ENCODE measurements at regions not wholly inside any gene's neighbourhood (a gene's known extent, or its start where the extent isn't known, plus 50 kb on each side); places are given as distances from the start of the nearest gene placed in this dataset.

GRCh38 chr11:91187314-91187713 lies 964.5 kb upstream of the CHORDC1 start:
- no peaks in the 10 kb centered on the region for H3K79me1 ChIP-seq (ENCODE audit: low read depth, low read length)
- DNase-seq (ENCODE audit: low spot score): no peak
- no peak overlapping the region for H3K9ac ChIP-seq (ENCODE audit: low read depth, low read length, poor library complexity)
- H2AFZ ChIP-seq (ENCODE audit: low read length): no peak overlapping the region
- H4K91ac ChIP-seq (ENCODE audit: low read depth, low read length, poor library complexity): no peak overlapping the region
- no peak overlapping the region for H2BK12ac ChIP-seq (ENCODE audit: low read length)
- H3K9me3 ChIP-seq (replicated peaks in 1 of 2; ENCODE audit: control insufficient read depth in 2 of 2, insufficient read depth in 1 of 2, low read depth in 1 of 2, low read length in 2 of 2): no peaks in the 10 kb centered on the region
- H2BK120ac ChIP-seq (ENCODE audit: low read depth, low read length): no peak overlapping the region
- H3K18ac ChIP-seq (ENCODE audit: low read length): no peak overlapping the region
- H3K36me3 ChIP-seq (replicated peaks in 1 of 2; ENCODE audit: control insufficient read depth in 2 of 2, insufficient read depth in 2 of 2, low read length in 2 of 2): no peaks in the 10 kb centered on the region
- no peaks in the 10 kb centered on the region for H3K4me1 ChIP-seq (ENCODE audit: control insufficient read depth in 2 of 2, insufficient read depth in 1 of 2, low read depth in 1 of 2, low read length in 2 of 2)
- H3K4me2 ChIP-seq (ENCODE audit: insufficient read depth, low read length, poor library complexity, severe bottlenecking): no peak overlapping the region
- no peak overlapping the region for H4K8ac ChIP-seq (ENCODE audit: low read depth, low read length)
- WGBS, 2 donors (ENCODE audit: extremely low coverage in 2 of 2, insufficient read length in 2 of 2, insufficient replicate concordance in 1 of 2): no CpG with 5 or more reads among the region's 2 CpGs
- no peak overlapping the region for H2BK15ac ChIP-seq (ENCODE audit: low read length)
- no peak overlapping the region for H2BK5ac ChIP-seq (ENCODE audit: low read length)
- no peak overlapping the region for H3K14ac ChIP-seq (ENCODE audit: low read length)
- H2AK5ac ChIP-seq (ENCODE audit: low read depth, low read length): no peak overlapping the region
- no peak overlapping the region for H3K23ac ChIP-seq (ENCODE audit: low read depth, low read length, poor library complexity)
- no peaks in the 10 kb centered on the region for H3K27me3 ChIP-seq (ENCODE audit: control insufficient read depth in 3 of 3, insufficient read depth in 3 of 3, low read depth in 1 of 3, low read length in 3 of 3)
- H3K4ac ChIP-seq (ENCODE audit: low read length): no peak overlapping the region
- H3K27ac ChIP-seq (replicated peaks; ENCODE audit: low read length): no peak overlapping the region
- H3K4me3 ChIP-seq (ENCODE audit: low read length in 2 of 2): no peak overlapping the region

DNA sequence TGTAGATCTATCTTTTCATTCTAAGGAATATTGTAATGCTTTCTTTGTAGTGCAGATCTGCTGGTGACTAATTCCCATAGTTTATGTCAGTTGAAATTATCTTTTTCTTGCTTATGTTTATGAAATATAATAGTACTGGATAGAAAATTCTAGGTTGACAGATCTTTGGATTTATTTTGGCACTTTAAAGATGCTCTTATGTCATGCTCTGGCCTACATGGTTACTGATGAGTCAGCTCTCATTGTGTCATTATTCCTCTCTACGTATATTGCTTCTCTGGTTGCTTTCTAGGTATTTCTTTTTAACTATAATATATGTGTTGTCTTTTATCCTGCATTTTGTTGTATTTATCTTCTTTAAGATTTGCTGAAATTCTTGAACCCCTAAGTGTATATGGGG lies 955.5 kb upstream of the CHORDC1 start:
- no peak overlapping the region for H3K18ac ChIP-seq (ENCODE audit: low read length)
- H3K27me3 ChIP-seq (ENCODE audit: control insufficient read depth in 3 of 3, insufficient read depth in 3 of 3, low read depth in 1 of 3, low read length in 3 of 3): no peaks in the 10 kb centered on the region
- no peak overlapping the region for H3K27ac ChIP-seq (replicated peaks; ENCODE audit: low read length)
- WGBS, 2 donors (ENCODE audit: extremely low coverage in 2 of 2, insufficient read length in 2 of 2, insufficient replicate concordance in 1 of 2): no CpG with 5 or more reads among the region's 1 CpG
- H4K8ac ChIP-seq (ENCODE audit: low read depth, low read length): no peak overlapping the region
- H3K4me2 ChIP-seq (ENCODE audit: insufficient read depth, low read length, poor library complexity, severe bottlenecking): no peak overlapping the region
- no peak overlapping the region for H2BK120ac ChIP-seq (ENCODE audit: low read depth, low read length)
- no peaks in the 10 kb centered on the region for H3K4me1 ChIP-seq (ENCODE audit: control insufficient read depth in 2 of 2, insufficient read depth in 1 of 2, low read depth in 1 of 2, low read length in 2 of 2)
- no peak overlapping the region for H2BK15ac ChIP-seq (ENCODE audit: low read length)
- H3K9ac ChIP-seq (ENCODE audit: low read depth, low read length, poor library complexity): no peak overlapping the region
- H2AFZ ChIP-seq (ENCODE audit: low read length): no peak overlapping the region
- no peak overlapping the region for H2BK12ac ChIP-seq (ENCODE audit: low read length)
- no peak overlapping the region for H2BK5ac ChIP-seq (ENCODE audit: low read length)
- H2AK5ac ChIP-seq (ENCODE audit: low read depth, low read length): no peak overlapping the region
- H3K4me3 ChIP-seq (ENCODE audit: low read length in 2 of 2): no peak overlapping the region
- no peaks in the 10 kb centered on the region for H3K9me3 ChIP-seq (replicated peaks in 1 of 2; ENCODE audit: control insufficient read depth in 2 of 2, insufficient read depth in 1 of 2, low read depth in 1 of 2, low read length in 2 of 2)
- no peaks in the 10 kb centered on the region for H3K79me1 ChIP-seq (ENCODE audit: low read depth, low read length)
- H3K23ac ChIP-seq (ENCODE audit: low read depth, low read length, poor library complexity): no peak overlapping the region
- no peak overlapping the region for H3K14ac ChIP-seq (ENCODE audit: low read length)
- H3K4ac ChIP-seq (ENCODE audit: low read length): no peak overlapping the region
- DNase-seq (ENCODE audit: low spot score): no peak
- no peaks in the 10 kb centered on the region for H3K36me3 ChIP-seq (replicated peaks in 1 of 2; ENCODE audit: control insufficient read depth in 2 of 2, insufficient read depth in 2 of 2, low read length in 2 of 2)
- H4K91ac ChIP-seq (ENCODE audit: low read depth, low read length, poor library complexity): no peak overlapping the region

GRCh38 chr11:91174734-91175133 lies 951.9 kb upstream of the CHORDC1 start:
- no peak overlapping the region for H2BK120ac ChIP-seq (ENCODE audit: low read depth, low read length)
- no peak overlapping the region for H3K9ac ChIP-seq (ENCODE audit: low read depth, low read length, poor library complexity)
- H4K91ac ChIP-seq (ENCODE audit: low read depth, low read length, poor library complexity): no peak overlapping the region
- no peak overlapping the region for H2BK12ac ChIP-seq (ENCODE audit: low read length)
- H2BK15ac ChIP-seq (ENCODE audit: low read length): no peak overlapping the region
- no peaks in the 10 kb centered on the region for H3K79me1 ChIP-seq (ENCODE audit: low read depth, low read length)
- no peak overlapping the region for H2AK5ac ChIP-seq (ENCODE audit: low read depth, low read length)
- H3K14ac ChIP-seq (ENCODE audit: low read length): no peak overlapping the region
- H3K36me3 ChIP-seq (replicated peaks in 1 of 2; ENCODE audit: control insufficient read depth in 2 of 2, insufficient read depth in 2 of 2, low read length in 2 of 2): no peaks in the 10 kb centered on the region
- no peak overlapping the region for H2BK5ac ChIP-seq (ENCODE audit: low read length)
- H3K4me2 ChIP-seq (ENCODE audit: insufficient read depth, low read length, poor library complexity, severe bottlenecking): no peak overlapping the region
- no peak overlapping the region for H3K18ac ChIP-seq (ENCODE audit: low read length)
- no peaks in the 10 kb centered on the region for H3K9me3 ChIP-seq (replicated peaks in 1 of 2; ENCODE audit: control insufficient read depth in 2 of 2, insufficient read depth in 1 of 2, low read depth in 1 of 2, low read length in 2 of 2)
- no peak overlapping the region for H2AFZ ChIP-seq (ENCODE audit: low read length)
- H3K4me1 ChIP-seq (ENCODE audit: control insufficient read depth in 2 of 2, insufficient read depth in 1 of 2, low read depth in 1 of 2, low read length in 2 of 2): no peaks in the 10 kb centered on the region
- H3K4me3 ChIP-seq (ENCODE audit: low read length in 2 of 2): no peak overlapping the region
- H3K23ac ChIP-seq (ENCODE audit: low read depth, low read length, poor library complexity): no peak overlapping the region
- no peak overlapping the region for H3K27ac ChIP-seq (replicated peaks; ENCODE audit: low read length)
- H4K8ac ChIP-seq (ENCODE audit: low read depth, low read length): no peak overlapping the region
- no peak overlapping the region for H3K4ac ChIP-seq (ENCODE audit: low read length)
- DNase-seq (ENCODE audit: low spot score): no peak
- H3K27me3 ChIP-seq (ENCODE audit: control insufficient read depth in 3 of 3, insufficient read depth in 3 of 3, low read depth in 1 of 3, low read length in 3 of 3): no peaks in the 10 kb centered on the region

DNA sequence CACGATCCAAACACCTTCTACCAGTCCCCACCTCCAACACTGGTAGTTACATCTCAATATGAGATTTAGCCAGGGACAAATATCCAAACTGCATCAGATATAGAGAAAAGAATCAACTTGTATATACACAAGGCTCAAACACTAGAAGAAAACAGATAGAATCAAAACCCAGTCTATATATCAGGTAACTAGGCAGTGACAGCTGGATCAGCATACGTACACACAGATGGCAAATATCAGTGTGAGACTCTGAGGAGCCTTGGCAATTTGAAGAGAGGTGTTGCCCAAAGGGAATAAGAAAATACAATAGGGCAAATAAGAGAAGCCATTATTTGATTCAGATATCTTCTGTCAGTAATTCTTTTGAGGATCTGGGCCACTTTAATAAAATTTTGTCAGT lies 951.3 kb upstream of the CHORDC1 start:
- no peak overlapping the region for H2BK12ac ChIP-seq (ENCODE audit: low read length)
- no CpG with 5 or more reads among the region's 2 CpGs for WGBS, 2 donors (ENCODE audit: extremely low coverage in 2 of 2, insufficient read length in 2 of 2, insufficient replicate concordance in 1 of 2)

More for the DNA sequence above, 951.3 kb upstream of the CHORDC1 start:
- no peak overlapping the region for H3K23ac ChIP-seq (ENCODE audit: low read depth, low read length, poor library complexity)
- no peaks in the 10 kb centered on the region for H3K9me3 ChIP-seq (replicated peaks in 1 of 2; ENCODE audit: control insufficient read depth in 2 of 2, insufficient read depth in 1 of 2, low read depth in 1 of 2, low read length in 2 of 2)
- no peak for DNase-seq (ENCODE audit: low spot score)
- no peaks in the 10 kb centered on the region for H3K36me3 ChIP-seq (replicated peaks in 1 of 2; ENCODE audit: control insufficient read depth in 2 of 2, insufficient read depth in 2 of 2, low read length in 2 of 2)
- no peaks in the 10 kb centered on the region for H3K79me1 ChIP-seq (ENCODE audit: low read depth, low read length)
- H2BK15ac ChIP-seq (ENCODE audit: low read length): no peak overlapping the region
- H2BK5ac ChIP-seq (ENCODE audit: low read length): no peak overlapping the region
- H3K4me2 ChIP-seq (ENCODE audit: insufficient read depth, low read length, poor library complexity, severe bottlenecking): no peak overlapping the region
- H3K4me3 ChIP-seq (ENCODE audit: low read length in 2 of 2): no peak overlapping the region
- no peaks in the 10 kb centered on the region for H3K27me3 ChIP-seq (ENCODE audit: control insufficient read depth in 3 of 3, insufficient read depth in 3 of 3, low read depth in 1 of 3, low read length in 3 of 3)
- H3K14ac ChIP-seq (ENCODE audit: low read length): no peak overlapping the region
- no peak overlapping the region for H4K91ac ChIP-seq (ENCODE audit: low read depth, low read length, poor library complexity)
- H3K4me1 ChIP-seq (ENCODE audit: control insufficient read depth in 2 of 2, insufficient read depth in 1 of 2, low read depth in 1 of 2, low read length in 2 of 2): no peaks in the 10 kb centered on the region
- H4K8ac ChIP-seq (ENCODE audit: low read depth, low read length): no peak overlapping the region
- H3K27ac ChIP-seq (replicated peaks; ENCODE audit: low read length): no peak overlapping the region
- H3K18ac ChIP-seq (ENCODE audit: low read length): no peak overlapping the region
- H2AK5ac ChIP-seq (ENCODE audit: low read depth, low read length): no peak overlapping the region
- H3K4ac ChIP-seq (ENCODE audit: low read length): no peak overlapping the region
- no peak overlapping the region for H2BK120ac ChIP-seq (ENCODE audit: low read depth, low read length)
- no peak overlapping the region for H3K9ac ChIP-seq (ENCODE audit: low read depth, low read length, poor library complexity)
- no peak overlapping the region for H2AFZ ChIP-seq (ENCODE audit: low read length)
